ENCODE measurements at regions not wholly inside any gene's neighbourhood (a gene's known extent, or its start where the extent isn't known, plus 50 kb on each side); places are given as distances from the start of the nearest gene placed in this dataset.
"Not testable (repeated sequence)": the region's sequence is repeated elsewhere in the genome, so short reads cannot be mapped to it uniquely, and the experiment has no call there.

DNA sequence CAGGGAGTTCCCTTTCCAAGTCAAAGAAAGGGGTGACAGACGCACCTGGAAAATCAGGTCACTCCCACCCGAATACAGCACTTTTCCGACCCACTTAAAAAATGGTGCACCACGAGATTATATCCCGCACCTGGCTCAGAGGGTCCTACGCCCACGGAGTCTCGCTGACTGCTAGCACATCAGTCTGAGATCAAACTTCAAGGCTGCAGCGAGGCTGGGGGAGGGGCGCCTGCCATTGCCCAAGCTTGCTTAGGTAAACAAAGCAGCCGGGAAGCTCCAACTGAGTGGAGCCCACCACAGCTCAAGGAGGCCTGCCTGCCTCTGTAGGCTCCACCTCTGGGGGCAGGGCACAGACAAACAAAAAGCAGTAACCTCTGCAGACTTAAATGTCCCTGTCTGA, 277.8 kb upstream of the ARHGAP42 start:
- not testable (repeated sequence) for H3K4me3 ChIP-seq (ENCODE audit: low read depth, low read length); DNase-seq (ENCODE audit: low read depth)

DNA sequence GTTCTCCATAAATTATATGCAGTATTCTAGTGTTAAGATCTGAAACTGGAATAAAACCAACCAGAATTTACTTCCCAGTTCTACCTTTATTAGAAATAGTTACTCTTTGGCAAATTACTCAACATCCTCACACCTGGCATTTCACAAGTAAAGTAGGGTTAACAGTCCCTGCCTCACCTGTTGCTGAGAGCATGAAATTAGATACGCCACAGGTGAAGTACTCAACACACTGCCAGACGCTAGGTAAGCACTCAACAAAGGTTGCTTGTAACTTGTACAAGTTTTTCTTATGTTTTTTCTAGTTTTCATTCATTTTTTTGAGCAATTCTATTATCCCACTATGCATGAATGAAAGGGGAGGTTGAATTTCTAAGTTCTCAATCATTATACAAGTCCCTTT, 267.6 kb upstream of the ARHGAP42 start:
- TF ChIP-seq, protein P1, sequence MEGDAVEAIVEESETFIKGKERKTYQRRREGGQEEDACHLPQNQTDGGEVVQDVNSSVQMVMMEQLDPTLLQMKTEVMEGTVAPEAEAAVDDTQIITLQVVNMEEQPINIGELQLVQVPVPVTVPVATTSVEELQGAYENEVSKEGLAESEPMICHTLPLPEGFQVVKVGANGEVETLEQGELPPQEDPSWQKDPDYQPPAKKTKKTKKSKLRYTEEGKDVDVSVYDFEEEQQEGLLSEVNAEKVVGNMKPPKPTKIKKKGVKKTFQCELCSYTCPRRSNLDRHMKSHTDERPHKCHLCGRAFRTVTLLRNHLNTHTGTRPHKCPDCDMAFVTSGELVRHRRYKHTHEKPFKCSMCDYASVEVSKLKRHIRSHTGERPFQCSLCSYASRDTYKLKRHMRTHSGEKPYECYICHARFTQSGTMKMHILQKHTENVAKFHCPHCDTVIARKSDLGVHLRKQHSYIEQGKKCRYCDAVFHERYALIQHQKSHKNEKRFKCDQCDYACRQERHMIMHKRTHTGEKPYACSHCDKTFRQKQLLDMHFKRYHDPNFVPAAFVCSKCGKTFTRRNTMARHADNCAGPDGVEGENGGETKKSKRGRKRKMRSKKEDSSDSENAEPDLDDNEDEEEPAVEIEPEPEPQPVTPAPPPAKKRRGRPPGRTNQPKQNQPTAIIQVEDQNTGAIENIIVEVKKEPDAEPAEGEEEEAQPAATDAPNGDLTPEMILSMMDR (IDR thresholded peaks at IDR 0.05; ENCODE audit: insufficient read depth, low read depth, low read length), result no peak
- H3K4me3 ChIP-seq (ENCODE audit: low read depth, low read length), result no peak overlapping the region
- no peak for DNase-seq (ENCODE audit: low read depth)

DNA sequence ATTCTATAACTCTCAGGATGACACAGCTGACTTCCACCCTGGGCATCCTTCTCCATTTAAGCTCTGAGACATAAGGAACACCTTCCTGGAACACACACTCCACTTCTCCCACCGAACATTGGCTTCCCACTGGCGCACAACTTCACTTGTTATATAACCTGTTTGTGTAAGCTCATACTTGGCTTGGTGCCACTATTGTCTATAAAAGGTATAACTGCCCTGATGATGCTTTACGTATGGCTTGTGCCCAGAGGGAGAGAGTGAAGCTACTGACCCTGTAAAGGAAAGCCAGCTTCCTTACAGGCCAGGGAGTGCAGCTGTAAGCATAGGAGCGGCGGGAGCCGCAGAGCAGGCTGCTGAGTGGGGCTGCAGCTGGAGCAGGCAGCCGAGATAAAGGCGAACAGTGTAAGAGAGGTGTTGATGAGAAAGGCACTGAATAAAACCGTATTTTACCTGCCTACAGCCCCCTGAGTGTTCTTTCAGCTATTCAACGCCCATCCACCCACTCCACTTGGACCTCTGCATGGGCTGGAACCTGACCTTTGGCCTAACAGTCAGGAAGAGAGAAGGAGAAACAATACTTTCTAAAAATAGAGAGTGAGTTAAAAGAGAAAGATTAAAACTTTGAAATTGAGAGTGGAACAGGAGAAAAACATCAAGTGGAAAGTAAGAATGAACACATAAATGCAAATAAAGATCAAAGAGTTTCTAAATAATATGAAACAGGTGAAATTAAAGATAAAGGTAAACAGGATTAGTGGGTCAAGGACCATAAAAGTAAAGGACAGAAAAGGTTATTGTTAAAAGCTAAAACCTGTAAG, 252.1 kb upstream of the ARHGAP42 start:
- TF ChIP-seq, protein P1 (IDR thresholded peaks at IDR 0.05; ENCODE audit: insufficient read depth, low read depth, low read length), result no peak
- H3K4me3 ChIP-seq (ENCODE audit: low read depth, low read length), result no peak overlapping the region
- DNase-seq (ENCODE audit: low read depth), result no peak

DNA sequence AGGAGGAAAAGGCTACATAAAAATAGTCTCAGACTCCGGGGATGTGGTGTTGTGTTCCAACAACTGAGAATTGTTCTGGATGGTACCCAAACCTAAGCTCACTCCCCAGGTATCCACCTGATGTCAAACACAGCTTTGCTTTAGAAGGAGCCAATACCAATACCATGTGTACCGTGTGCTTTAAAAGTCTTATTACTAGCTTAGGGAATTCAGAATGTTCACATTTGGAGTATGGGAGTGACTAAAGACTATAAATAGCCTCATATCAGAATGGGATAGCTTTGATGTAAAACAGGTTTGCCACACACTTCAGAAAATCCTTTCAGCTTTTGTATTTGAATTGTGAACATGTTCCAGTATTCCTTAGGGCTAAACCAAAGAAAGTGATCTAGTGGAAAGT, 248.7 kb upstream of the ARHGAP42 start:
- TF ChIP-seq, protein P1 (IDR thresholded peaks at IDR 0.05; ENCODE audit: insufficient read depth, low read depth, low read length), result no peak

DNA sequence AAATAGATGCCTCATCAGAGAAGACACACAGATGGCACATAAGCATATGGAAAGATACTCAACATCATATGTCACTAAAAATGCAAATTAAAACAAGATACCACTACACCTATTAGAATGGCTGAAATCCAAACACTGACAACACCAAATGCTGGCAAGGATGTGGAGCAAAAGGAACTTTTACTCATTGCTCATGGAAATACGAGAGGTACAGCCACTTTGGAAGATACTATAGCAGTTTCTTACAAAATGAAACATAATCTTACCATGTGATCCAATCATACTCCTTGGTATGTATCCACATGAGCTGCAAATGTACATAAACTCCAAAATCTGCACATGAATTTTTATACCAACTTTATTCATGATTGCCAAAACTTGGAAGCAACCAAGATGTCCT, 246.0 kb upstream of the ARHGAP42 start:
- DNase-seq (ENCODE audit: low read depth), result no peak
- TF ChIP-seq, protein P1 (IDR thresholded peaks at IDR 0.05; ENCODE audit: insufficient read depth, low read depth, low read length), result no peak
- no peak overlapping the region for H3K4me3 ChIP-seq (ENCODE audit: low read depth, low read length)

More for the DNA sequence above, 248.7 kb upstream of the ARHGAP42 start:
- no peak overlapping the region for H3K4me3 ChIP-seq (ENCODE audit: low read depth, low read length)
- DNase-seq (ENCODE audit: low read depth), result no peak

DNA sequence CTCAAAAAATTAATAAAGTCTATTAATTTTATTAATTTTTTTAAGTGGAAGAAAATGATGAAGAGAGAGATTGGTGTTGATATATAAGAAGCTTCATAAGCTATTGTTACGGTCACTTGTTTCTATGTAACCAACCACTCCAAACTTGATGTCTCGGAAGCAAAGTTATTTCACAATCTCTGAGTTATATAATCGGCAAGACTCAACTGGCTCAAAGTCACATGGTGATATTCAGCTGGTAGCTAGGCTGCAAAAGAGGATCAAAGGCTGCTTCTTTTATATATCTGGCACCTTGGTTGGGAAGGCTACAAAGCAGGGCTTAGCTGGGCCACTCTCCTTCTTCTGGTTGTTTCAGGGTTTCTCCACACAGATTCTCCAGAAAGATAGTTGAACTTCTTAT, 245.1 kb upstream of the ARHGAP42 start:
- DNase-seq (ENCODE audit: low read depth), result no peak
- H3K4me3 ChIP-seq (ENCODE audit: low read depth, low read length), result no peak overlapping the region
- TF ChIP-seq, protein P1 (IDR thresholded peaks at IDR 0.05; ENCODE audit: insufficient read depth, low read depth, low read length), result no peak

DNA sequence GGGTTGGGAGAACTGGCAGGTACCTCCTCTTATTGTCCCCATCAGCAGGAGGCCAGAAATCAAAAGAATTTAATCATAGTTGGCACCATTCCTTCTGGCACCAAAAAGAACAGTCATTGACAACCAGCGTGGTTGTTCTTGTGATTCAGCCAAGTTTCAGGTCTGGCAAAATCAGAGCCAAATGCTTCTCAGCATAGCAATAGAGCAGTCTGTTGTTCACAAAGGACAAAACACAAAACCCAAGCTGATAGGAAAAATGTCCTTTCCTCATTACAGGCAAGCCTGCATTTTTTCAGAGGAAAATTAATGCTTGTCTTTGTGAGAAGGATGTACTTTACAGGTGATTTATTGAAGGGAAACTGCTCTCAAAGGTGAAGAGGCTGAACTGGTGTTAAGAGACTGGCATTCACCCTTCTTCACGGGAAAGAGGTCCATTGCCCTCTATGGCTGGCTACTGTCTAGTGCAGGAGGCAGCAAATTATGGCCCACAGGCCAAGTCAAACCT, 241.8 kb upstream of the ARHGAP42 start:
- TF ChIP-seq, protein P1 (IDR thresholded peaks at IDR 0.05; ENCODE audit: insufficient read depth, low read depth, low read length), result peak; percentile 33
- no peak for DNase-seq (ENCODE audit: low read depth)
- H3K4me3 ChIP-seq (ENCODE audit: low read depth, low read length), result no peak overlapping the region

DNA sequence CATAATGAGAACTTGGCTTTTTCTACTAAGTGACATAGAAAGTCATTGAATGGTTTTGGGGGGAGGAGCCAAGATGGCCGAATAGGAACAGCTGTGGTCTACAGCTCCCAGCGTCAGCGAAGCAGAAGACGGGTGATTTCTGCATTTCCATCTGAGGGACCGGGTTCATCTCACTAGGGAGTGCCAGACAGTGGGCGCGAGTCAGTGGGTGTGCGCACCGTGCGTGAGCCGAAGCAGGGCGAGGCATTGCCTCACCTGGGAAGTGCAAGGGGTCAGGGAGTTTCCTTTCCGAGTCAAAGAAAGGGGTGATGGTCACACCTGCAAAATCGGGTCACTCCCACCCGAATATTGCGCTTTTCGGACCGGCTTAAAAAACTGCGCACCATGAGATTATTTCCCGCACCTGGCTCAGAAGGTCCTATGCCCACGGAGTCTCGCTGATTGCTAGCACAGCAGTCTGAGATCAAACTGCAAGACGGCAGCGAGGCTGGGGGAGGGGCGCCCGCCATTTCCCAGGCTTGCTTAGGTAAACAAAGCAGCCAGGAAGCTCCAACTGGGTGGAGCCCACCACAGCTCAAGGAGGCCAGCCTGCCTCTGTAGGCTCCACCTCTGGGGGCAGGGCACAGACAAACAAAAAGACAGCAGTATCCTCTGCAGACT, 235.2 kb upstream of the ARHGAP42 start:
- not testable (repeated sequence) for H3K4me3 ChIP-seq (ENCODE audit: low read depth, low read length); DNase-seq (ENCODE audit: low read depth)

Data from fibroblast of villous mesenchyme (primary cell).